GM12878 (cell line): ENCODE measurements at regions not wholly inside any gene's neighbourhood (a gene's known extent, or its start where the extent isn't known, plus 50 kb on each side); places are given as distances from the start of the nearest gene placed in this dataset.

Experiments used
- CREB1 ChIP-seq: IDR thresholded peaks from 2 replicates; pipeline ENCODE4 v1.6.1; 2012; ENCODE audit warnings: low read depth, mild to moderate bottlenecking, inconsistent platforms
- SMC3 ChIP-seq: IDR thresholded peaks from 2 replicates; pipeline ENCODE4 v1.6.1; 2011; ENCODE audit warnings: low read length, improper control_type of control experiment, borderline replicate concordance
- TCF12 ChIP-seq: IDR thresholded peaks from 2 replicates; pipeline ENCODE4 v1.6.1; 2011; ENCODE audit warnings: low read depth, mild to moderate bottlenecking, low read length

DNA sequence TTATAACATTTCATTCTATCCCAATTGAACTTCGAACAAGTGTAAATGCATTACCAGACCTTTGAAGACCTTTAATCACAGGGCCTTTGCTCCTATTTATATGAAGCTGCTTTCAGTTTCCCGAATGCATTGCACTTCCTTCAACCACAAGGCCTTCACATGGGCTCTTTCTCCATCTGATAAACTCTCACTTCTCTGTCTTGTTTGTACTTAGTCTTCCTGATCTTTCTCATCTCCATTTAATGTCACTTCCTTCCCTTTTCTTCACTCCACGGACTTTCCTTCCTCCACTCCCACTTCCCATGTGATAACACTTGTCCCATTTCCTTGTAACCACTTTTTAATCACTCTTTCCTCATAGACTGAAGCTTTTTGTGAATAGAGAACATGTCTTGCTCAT lies 74.3 kb upstream of the TNC start:
- TF ChIP-seq CREB1, result no peak
- no peak for TF ChIP-seq TCF12
- no peak for TF ChIP-seq SMC3
